ENCODE measurements at regions not wholly inside any gene's neighbourhood (a gene's known extent, or its start where the extent isn't known, plus 50 kb on each side); places are given as distances from the start of the nearest gene placed in this dataset.

GRCh38 chr21:21682172-21682571 lies 684.0 kb downstream of the NCAM2 start:
- in situ Hi-C loops (cut with MboI) (no loop called here), intact Hi-C loops (cut with micrococcal nuclease; ENCODE audit: unreplicated experiment) (no loop called here)
- SMC1A ChIA-PET (ENCODE audit: uncharacterized antibody, unreplicated experiment) = no interaction called here
- POLR2A ChIA-PET = no interaction called here
- H3K36me3 ChIP-seq (ENCODE audit: control insufficient read depth in 2 of 2, insufficient read depth in 2 of 2, low read length in 1 of 2) = no peaks in the 10 kb centered on the region
- H3K4me1 ChIP-seq (ENCODE audit: control insufficient read depth, insufficient read depth, low read length) = no peaks in the 10 kb centered on the region
- CTCF ChIA-PET = no interaction called here
- no peak for FAIRE-seq
- no peaks in the 10 kb centered on the region for H3K27me3 ChIP-seq (replicated peaks in 1 of 2; ENCODE audit: control insufficient read depth in 2 of 2, insufficient read depth in 2 of 2, low read length in 1 of 2)
- H3K9ac ChIP-seq (ENCODE audit: control insufficient read depth, insufficient read depth, low read length) = no peak overlapping the region
- H4K20me1 ChIP-seq (ENCODE audit: control insufficient read depth, insufficient read depth) = no peaks in the 10 kb centered on the region
- H3K79me2 ChIP-seq (ENCODE audit: control insufficient read depth, insufficient read depth, low read length) = no peaks in the 10 kb centered on the region
- no peak overlapping the region for H3K4me2 ChIP-seq (ENCODE audit: control insufficient read depth, insufficient read depth)
- no peak for DNase-seq (ENCODE audit: low read depth, low spot score)
- 19% methylated on average over 2 of the region's 2 CpGs for WGBS (ENCODE audit: insufficient coverage, insufficient replicate concordance, low lambda C conversion rate, missing lambda C conversion rate)
- H3K27ac ChIP-seq (ENCODE audit: control insufficient read depth, insufficient read depth) = no peak overlapping the region
- no peaks in the 10 kb centered on the region for H3K9me3 ChIP-seq (replicated peaks; ENCODE audit: control insufficient read depth, insufficient read depth, low read length)
- BruUV-seq (replicated peaks) = no TSS peak
- ATAC-seq = no peak
- no peak overlapping the region for H2AFZ ChIP-seq (ENCODE audit: control insufficient read depth, low read depth, low read length)
- RAD21 ChIA-PET (ENCODE audit: unreplicated experiment) = no interaction called here
- H3K4me3 ChIP-seq = no peak overlapping the region
- TF ChIP-seq RELA (IDR thresholded peaks at IDR 0.05; ENCODE audit: borderline replicate concordance, partially characterized antibody) (no peak), POLR2AphosphoS5 (IDR thresholded peaks at IDR 0.05; ENCODE audit: low read length) (no peak), KLF5 (IDR thresholded peaks at IDR 0.05; ENCODE audit: partially characterized antibody) (no peak), SMAD1 (IDR thresholded peaks at IDR 0.05; ENCODE audit: low read depth, partially characterized antibody) (no peak), TAF1 (IDR thresholded peaks at IDR 0.05; ENCODE audit: borderline replicate concordance, low read depth, low read length) (no peak), HDAC2 (IDR thresholded peaks at IDR 0.05) (no peak), ZNF592 (IDR thresholded peaks at IDR 0.05) (no peak), PBX3 (IDR thresholded peaks at IDR 0.05; ENCODE audit: insufficient replicate concordance, low read depth, low read length) (no peak), SIX5 (IDR thresholded peaks at IDR 0.05; ENCODE audit: low read depth, low read length, severe bottlenecking) (no peak), CEBPB (IDR thresholded peaks at IDR 0.05; ENCODE audit: borderline replicate concordance in 1 of 2, low read depth in 2 of 2, low read length in 2 of 2) (no peak), SMC3 (IDR thresholded peaks at IDR 0.05; ENCODE audit: borderline replicate concordance, low read length) (no peak)
- TF ChIP-seq, protein P1, sequence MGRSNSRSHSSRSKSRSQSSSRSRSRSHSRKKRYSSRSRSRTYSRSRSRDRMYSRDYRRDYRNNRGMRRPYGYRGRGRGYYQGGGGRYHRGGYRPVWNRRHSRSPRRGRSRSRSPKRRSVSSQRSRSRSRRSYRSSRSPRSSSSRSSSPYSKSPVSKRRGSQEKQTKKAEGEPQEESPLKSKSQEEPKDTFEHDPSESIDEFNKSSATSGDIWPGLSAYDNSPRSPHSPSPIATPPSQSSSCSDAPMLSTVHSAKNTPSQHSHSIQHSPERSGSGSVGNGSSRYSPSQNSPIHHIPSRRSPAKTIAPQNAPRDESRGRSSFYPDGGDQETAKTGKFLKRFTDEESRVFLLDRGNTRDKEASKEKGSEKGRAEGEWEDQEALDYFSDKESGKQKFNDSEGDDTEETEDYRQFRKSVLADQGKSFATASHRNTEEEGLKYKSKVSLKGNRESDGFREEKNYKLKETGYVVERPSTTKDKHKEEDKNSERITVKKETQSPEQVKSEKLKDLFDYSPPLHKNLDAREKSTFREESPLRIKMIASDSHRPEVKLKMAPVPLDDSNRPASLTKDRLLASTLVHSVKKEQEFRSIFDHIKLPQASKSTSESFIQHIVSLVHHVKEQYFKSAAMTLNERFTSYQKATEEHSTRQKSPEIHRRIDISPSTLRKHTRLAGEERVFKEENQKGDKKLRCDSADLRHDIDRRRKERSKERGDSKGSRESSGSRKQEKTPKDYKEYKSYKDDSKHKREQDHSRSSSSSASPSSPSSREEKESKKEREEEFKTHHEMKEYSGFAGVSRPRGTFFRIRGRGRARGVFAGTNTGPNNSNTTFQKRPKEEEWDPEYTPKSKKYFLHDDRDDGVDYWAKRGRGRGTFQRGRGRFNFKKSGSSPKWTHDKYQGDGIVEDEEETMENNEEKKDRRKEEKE (IDR thresholded peaks at IDR 0.05) = no peak
- TF ChIP-seq, protein P2, sequence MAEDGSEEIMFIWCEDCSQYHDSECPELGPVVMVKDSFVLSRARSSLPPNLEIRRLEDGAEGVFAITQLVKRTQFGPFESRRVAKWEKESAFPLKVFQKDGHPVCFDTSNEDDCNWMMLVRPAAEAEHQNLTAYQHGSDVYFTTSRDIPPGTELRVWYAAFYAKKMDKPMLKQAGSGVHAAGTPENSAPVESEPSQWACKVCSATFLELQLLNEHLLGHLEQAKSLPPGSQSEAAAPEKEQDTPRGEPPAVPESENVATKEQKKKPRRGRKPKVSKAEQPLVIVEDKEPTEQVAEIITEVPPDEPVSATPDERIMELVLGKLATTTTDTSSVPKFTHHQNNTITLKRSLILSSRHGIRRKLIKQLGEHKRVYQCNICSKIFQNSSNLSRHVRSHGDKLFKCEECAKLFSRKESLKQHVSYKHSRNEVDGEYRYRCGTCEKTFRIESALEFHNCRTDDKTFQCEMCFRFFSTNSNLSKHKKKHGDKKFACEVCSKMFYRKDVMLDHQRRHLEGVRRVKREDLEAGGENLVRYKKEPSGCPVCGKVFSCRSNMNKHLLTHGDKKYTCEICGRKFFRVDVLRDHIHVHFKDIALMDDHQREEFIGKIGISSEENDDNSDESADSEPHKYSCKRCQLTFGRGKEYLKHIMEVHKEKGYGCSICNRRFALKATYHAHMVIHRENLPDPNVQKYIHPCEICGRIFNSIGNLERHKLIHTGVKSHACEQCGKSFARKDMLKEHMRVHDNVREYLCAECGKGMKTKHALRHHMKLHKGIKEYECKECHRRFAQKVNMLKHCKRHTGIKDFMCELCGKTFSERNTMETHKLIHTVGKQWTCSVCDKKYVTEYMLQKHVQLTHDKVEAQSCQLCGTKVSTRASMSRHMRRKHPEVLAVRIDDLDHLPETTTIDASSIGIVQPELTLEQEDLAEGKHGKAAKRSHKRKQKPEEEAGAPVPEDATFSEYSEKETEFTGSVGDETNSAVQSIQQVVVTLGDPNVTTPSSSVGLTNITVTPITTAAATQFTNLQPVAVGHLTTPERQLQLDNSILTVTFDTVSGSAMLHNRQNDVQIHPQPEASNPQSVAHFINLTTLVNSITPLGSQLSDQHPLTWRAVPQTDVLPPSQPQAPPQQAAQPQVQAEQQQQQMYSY (CRISPR knock-in tag; IDR thresholded peaks at IDR 0.05) = no peak
